ENCODE measurements at regions not wholly inside any gene's neighbourhood (a gene's known extent, or its start where the extent isn't known, plus 50 kb on each side); places are given as distances from the start of the nearest gene placed in this dataset.

DNA sequence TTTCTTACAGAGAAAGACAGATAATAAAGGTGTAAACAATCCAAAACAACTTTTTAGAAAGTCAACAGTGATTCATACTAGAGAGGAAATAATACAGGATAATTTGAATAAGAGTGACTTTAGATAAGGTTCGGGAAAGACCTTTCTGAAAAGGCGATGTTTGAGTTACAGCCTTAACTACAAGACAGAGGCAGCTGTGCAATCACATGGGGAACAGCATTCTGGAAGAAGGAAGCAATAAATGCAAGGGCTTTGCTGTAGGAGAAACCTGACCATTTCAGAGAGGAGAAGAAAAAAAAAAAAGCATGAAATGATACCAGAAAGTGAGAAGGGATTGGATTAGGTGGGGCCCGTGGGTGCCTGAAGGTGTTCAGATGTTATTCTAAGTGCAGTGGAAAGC lies 200.6 kb upstream of the ATP11B start:
- FAIRE-seq (no peak), DNase-seq (ENCODE audit: insufficient read length, low spot score) (no peak)
- TF ChIP-seq POU2F2 (IDR thresholded peaks at IDR 0.05; ENCODE audit: low read depth, low read length) (no peak), TAF1 (IDR thresholded peaks at IDR 0.05; ENCODE audit: low read depth, low read length) (no peak), POLR2A (IDR thresholded peaks at IDR 0.05; ENCODE audit: low read depth, low read length) (no peak), SPI1 (IDR thresholded peaks at IDR 0.05; ENCODE audit: low read depth, low read length) (no peak)

DNA sequence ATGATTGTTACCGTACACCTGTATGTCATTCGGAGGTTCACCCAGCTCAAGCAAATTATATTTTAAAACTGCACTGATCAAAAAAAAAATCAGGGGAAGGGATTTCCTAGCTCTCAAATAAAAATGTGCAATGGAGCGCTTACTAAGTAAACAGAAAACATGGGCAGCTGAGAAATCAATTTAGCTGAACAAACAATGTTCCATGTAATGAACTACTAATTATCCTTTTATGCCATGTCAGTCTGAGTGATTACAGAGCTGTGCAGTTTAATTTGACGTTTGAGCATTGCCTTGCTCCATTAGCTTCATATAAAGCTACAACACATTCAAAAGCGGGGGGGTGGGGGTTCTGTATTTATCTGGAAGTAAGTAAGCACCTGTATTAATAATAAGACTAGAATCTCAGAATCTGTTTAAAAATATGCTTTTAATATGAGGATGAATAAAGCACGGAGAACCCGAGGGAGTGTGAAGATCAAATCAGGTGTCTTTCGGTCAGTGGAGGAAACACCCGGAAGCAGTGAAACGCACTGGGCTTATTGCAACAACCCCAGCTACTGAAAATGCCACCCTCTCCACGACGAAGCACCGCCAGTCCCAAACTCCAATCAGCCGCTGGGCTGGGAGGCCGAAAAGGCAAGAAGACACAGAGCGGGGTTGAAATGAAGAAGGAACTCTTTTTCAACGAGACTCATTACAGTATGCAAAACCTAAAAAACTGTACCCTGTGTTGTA lies 196.5 kb upstream of the ATP11B start:
- DNase-seq (ENCODE audit: insufficient read length, low spot score) = no peak
- TF ChIP-seq SPI1 (IDR thresholded peaks at IDR 0.05; ENCODE audit: low read depth, low read length) (no peak), POU2F2 (IDR thresholded peaks at IDR 0.05; ENCODE audit: low read depth, low read length) (no peak), PAX5 (IDR thresholded peaks at IDR 0.05; ENCODE audit: insufficient read depth, low read length, severe bottlenecking) (no peak), POLR2AphosphoS5 (IDR thresholded peaks at IDR 0.05; ENCODE audit: low read depth, low read length) (no peak), POLR2A (IDR thresholded peaks at IDR 0.05; ENCODE audit: low read depth, low read length) (no peak), TAF1 (IDR thresholded peaks at IDR 0.05; ENCODE audit: low read depth, low read length) (no peak)
- no peak for FAIRE-seq

DNA sequence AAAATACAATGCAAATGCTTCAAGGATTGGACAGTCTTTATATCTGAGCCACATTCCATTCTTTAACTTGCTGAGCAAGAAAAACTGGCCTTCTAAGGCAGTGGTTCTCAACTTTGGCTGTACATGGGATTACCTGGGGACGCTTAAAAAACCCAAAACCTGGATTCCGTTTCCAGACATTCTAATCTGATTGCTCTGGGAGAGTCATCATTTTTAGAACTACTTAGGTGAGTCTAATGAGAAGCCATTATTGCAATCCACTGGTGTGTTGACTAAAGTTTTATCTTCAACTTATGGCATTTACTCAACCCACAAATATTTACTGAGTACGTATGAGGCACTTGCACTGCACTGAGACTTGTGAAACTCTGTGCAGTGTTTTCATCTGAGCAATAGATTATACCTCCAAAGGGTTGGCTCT lies 195.7 kb upstream of the ATP11B start:
- TF ChIP-seq SPI1 (IDR thresholded peaks at IDR 0.05; ENCODE audit: low read depth, low read length) = no peak
- TF ChIP-seq POLR2AphosphoS5 (IDR thresholded peaks at IDR 0.05; ENCODE audit: low read depth, low read length) = no peak
- no peak for TF ChIP-seq POU2F2 (IDR thresholded peaks at IDR 0.05; ENCODE audit: low read depth, low read length)
- no peak for TF ChIP-seq POLR2A (IDR thresholded peaks at IDR 0.05; ENCODE audit: low read depth, low read length)
- TF ChIP-seq TAF1 (IDR thresholded peaks at IDR 0.05; ENCODE audit: low read depth, low read length) = no peak
- TF ChIP-seq PAX5 (IDR thresholded peaks at IDR 0.05; ENCODE audit: insufficient read depth, low read length, severe bottlenecking) = no peak
- DNase-seq (ENCODE audit: insufficient read length, low spot score) = no peak
- no peak for FAIRE-seq

DNA sequence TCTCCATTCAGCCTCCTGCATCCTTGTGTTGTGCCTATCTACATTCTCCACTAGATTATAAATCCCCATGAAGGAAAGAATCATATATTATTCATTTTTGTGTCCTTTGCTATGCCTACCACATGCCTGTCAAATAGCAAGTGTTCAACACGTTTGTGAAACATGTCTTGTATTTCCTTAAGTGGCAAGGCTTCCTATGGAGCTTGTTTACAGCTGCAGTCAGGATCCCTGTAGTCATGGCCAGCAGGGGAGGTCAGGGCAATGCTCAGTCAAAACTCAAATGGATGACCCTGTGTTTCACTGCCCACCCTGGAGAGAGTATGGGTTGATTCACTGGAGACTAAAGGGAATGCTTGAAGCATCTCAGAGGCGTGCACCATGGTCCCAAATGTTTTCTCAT lies 191.7 kb upstream of the ATP11B start:
- TF ChIP-seq POLR2AphosphoS5 (IDR thresholded peaks at IDR 0.05; ENCODE audit: low read depth, low read length) = no peak
- no peak for TF ChIP-seq TAF1 (IDR thresholded peaks at IDR 0.05; ENCODE audit: low read depth, low read length)
- TF ChIP-seq POLR2A (IDR thresholded peaks at IDR 0.05; ENCODE audit: low read depth, low read length) = no peak
- no peak for TF ChIP-seq POU2F2 (IDR thresholded peaks at IDR 0.05; ENCODE audit: low read depth, low read length)
- TF ChIP-seq PAX5 (IDR thresholded peaks at IDR 0.05; ENCODE audit: insufficient read depth, low read length, severe bottlenecking) = no peak
- no peak for TF ChIP-seq SPI1 (IDR thresholded peaks at IDR 0.05; ENCODE audit: low read depth, low read length)
- DNase-seq (ENCODE audit: insufficient read length, low spot score) (no peak), FAIRE-seq (no peak)

DNA sequence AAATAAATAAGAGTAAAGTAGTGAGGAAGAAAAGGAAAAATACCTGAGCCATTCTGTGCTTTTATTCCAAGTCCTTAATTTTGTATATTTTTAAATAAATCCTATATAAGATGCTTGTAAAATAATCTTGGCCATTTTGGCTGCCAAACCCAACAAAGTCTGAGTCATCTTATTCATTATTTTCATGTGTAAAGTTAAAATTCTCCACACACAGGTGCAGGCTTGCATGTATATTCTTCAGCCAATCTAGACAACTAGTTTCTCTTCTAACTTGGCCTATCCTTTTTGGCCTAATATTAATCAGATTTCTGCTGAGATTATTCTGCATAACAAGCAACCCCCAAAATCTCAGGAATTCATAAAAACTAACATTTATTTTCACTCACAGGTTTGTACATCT lies 189.8 kb upstream of the ATP11B start:
- TF ChIP-seq SPI1 (IDR thresholded peaks at IDR 0.05; ENCODE audit: low read depth, low read length) = no peak
- TF ChIP-seq PAX5 (IDR thresholded peaks at IDR 0.05; ENCODE audit: insufficient read depth, low read length, severe bottlenecking) = no peak
- no peak for TF ChIP-seq POU2F2 (IDR thresholded peaks at IDR 0.05; ENCODE audit: low read depth, low read length)
- no peak for TF ChIP-seq POLR2A (IDR thresholded peaks at IDR 0.05; ENCODE audit: low read depth, low read length)
- no peak for TF ChIP-seq POLR2AphosphoS5 (IDR thresholded peaks at IDR 0.05; ENCODE audit: low read depth, low read length)
- TF ChIP-seq TAF1 (IDR thresholded peaks at IDR 0.05; ENCODE audit: low read depth, low read length) = no peak
- DNase-seq (ENCODE audit: insufficient read length, low spot score) = no peak
- FAIRE-seq = no peak

DNA sequence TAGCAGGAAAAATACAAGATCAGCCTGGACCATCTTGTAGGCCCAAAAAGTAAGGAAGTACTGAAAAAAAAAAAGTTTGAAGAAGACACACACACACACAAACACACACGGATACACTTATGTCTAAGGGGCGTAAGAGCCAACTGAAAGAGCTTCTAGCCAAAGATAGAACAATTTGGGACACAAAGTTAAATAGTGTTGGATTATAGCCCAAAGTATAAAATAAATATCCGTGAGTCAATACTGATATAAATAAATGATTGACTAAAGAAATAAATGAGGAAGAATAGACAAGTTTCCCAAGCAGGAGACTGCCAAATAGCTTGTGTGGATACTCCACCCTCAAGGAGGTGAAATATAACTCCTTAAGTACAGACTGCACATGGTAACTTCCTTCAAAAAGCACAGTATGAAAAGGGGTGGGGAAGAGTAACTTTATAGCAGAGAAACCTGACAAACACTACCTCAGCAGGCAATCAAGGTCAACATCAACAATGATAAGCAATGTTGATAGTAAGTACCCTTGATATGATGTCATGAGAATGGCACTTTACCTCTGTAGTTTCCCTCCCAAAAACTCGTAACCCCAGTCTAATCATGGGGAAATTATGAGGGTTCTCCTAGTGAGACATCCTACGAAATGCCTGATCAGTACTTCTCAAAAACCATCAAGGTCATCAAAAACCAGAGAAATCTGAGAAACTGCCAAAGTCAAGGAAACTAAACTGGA lies 187.3 kb upstream of the ATP11B start:
- FAIRE-seq (no peak), DNase-seq (ENCODE audit: insufficient read length, low spot score) (no peak)
- TF ChIP-seq TAF1 (IDR thresholded peaks at IDR 0.05; ENCODE audit: low read depth, low read length) (no peak), SPI1 (IDR thresholded peaks at IDR 0.05; ENCODE audit: low read depth, low read length) (no peak), POU2F2 (IDR thresholded peaks at IDR 0.05; ENCODE audit: low read depth, low read length) (no peak), PAX5 (IDR thresholded peaks at IDR 0.05; ENCODE audit: insufficient read depth, low read length, severe bottlenecking) (no peak), POLR2AphosphoS5 (IDR thresholded peaks at IDR 0.05; ENCODE audit: low read depth, low read length) (no peak), POLR2A (IDR thresholded peaks at IDR 0.05; ENCODE audit: low read depth, low read length) (no peak)

DNA sequence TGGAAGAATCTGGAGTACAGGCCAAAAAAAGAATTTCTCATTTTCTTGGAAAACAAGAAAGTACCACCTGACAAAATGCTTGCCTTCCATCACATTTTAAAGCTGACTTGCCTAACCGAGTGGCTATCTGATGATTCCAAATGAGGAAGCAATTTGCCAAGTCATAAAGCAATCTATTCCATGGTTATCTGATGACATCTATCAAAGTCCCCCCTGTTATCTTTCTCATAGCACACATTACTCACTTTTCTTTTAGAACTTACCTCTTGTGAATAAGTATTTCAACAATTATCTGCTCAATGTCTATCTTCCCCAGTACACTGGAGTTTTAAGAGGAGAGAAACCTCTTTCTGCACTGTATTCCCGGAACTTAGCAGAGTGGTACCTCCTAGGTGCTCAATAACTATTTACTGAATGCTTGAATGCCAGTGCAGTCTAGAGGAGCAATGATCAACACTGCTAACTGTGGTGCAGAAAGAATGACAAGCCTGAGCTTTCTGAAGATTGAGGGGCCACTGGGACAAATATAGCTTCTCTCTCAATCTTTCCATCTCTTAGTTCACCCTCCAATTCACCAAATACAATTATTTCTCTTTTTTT lies 186.3 kb upstream of the ATP11B start:
- FAIRE-seq (no peak), DNase-seq (ENCODE audit: insufficient read length, low spot score) (no peak)
- TF ChIP-seq PAX5 (IDR thresholded peaks at IDR 0.05; ENCODE audit: insufficient read depth, low read length, severe bottlenecking) = no peak
- no peak for TF ChIP-seq SPI1 (IDR thresholded peaks at IDR 0.05; ENCODE audit: low read depth, low read length)
- TF ChIP-seq POLR2AphosphoS5 (IDR thresholded peaks at IDR 0.05; ENCODE audit: low read depth, low read length) = no peak
- TF ChIP-seq POU2F2 (IDR thresholded peaks at IDR 0.05; ENCODE audit: low read depth, low read length) = no peak
- TF ChIP-seq TAF1 (IDR thresholded peaks at IDR 0.05; ENCODE audit: low read depth, low read length) = no peak
- TF ChIP-seq POLR2A (IDR thresholded peaks at IDR 0.05; ENCODE audit: low read depth, low read length) = no peak

DNA sequence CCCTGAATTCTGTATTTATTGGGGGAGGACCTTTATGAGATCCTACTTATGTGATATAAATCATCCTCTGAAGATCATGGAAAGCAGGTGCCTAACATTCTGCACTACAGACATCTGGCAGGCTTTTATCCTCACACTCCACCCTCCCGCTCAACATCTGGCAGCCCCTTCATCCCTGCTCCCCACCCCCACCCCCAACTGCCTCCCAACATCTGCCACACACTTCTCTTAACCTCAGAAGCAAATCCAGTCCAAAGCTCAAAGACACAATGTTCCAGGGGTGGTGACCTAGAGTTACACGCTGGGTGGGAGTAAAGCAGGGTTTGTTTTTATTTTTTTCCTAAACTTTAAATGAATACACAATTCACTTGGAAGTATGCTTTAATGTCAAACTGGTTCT lies 184.5 kb upstream of the ATP11B start:
- FAIRE-seq = no peak
- TF ChIP-seq SPI1 (IDR thresholded peaks at IDR 0.05; ENCODE audit: low read depth, low read length) (no peak), POLR2AphosphoS5 (IDR thresholded peaks at IDR 0.05; ENCODE audit: low read depth, low read length) (no peak), POLR2A (IDR thresholded peaks at IDR 0.05; ENCODE audit: low read depth, low read length) (no peak), PAX5 (IDR thresholded peaks at IDR 0.05; ENCODE audit: insufficient read depth, low read length, severe bottlenecking) (no peak), TAF1 (IDR thresholded peaks at IDR 0.05; ENCODE audit: low read depth, low read length) (no peak), POU2F2 (IDR thresholded peaks at IDR 0.05; ENCODE audit: low read depth, low read length) (no peak)

DNA sequence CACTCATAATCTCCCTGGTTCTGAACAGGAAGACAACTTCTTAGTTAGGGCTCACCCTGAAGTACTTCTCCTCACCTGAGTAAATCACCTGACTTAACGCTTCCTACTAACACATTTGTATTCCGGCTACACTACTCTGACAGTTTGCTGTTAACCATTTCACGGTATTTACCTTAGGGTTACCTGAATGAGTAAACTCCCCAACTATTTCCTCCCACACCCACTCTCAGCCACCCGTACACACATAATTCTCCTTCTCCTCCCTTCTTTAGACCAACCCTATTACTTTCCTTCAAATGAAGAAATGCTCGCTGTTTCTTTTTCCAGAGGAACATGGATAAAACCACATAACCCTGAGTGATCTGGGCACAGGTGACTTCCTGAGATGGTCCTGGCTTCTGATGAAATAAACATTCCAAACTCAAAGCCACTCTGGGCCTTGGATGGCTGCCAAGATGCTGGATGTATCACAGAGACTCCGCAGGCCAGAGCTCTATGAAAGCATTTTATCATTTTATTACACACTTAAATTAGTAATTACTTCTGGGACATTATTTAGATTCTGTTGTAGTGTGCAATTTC lies 183.6 kb upstream of the ATP11B start:
- TF ChIP-seq PAX5 (IDR thresholded peaks at IDR 0.05; ENCODE audit: insufficient read depth, low read length, severe bottlenecking) = no peak
- no peak for TF ChIP-seq TAF1 (IDR thresholded peaks at IDR 0.05; ENCODE audit: low read depth, low read length)
- no peak for TF ChIP-seq POU2F2 (IDR thresholded peaks at IDR 0.05; ENCODE audit: low read depth, low read length)
- TF ChIP-seq SPI1 (IDR thresholded peaks at IDR 0.05; ENCODE audit: low read depth, low read length) = no peak
- TF ChIP-seq POLR2A (IDR thresholded peaks at IDR 0.05; ENCODE audit: low read depth, low read length) = no peak
- no peak for TF ChIP-seq POLR2AphosphoS5 (IDR thresholded peaks at IDR 0.05; ENCODE audit: low read depth, low read length)
- FAIRE-seq = no peak
- no peak for DNase-seq (ENCODE audit: insufficient read length, low spot score)

More for the DNA sequence above, 184.5 kb upstream of the ATP11B start:
- DNase-seq (ENCODE audit: insufficient read length, low spot score) = no peak
